Endothelial cell of umbilical vein (primary cell): ENCODE measurements at regions not wholly inside any gene's neighbourhood (a gene's known extent, or its start where the extent isn't known, plus 50 kb on each side); places are given as distances from the start of the nearest gene placed in this dataset.

Source experiments
- BruUV-seq: library from RNA; stranded (reverse); fragments of 400-500 nt; replicated peaks from 2 replicates; lab custom pipeline; 2021; lab: Mats Ljungman, UMichigan
- CTCF ChIA-PET: fragments of 300-600, 350-600 bp; sonication (Branson Sonifier 250); formaldehyde crosslinking; loops from one replicate; lab custom pipeline; 2021; ENCODE audit warnings: antibody characterized with exemption, inconsistent platforms; lab: Charles Lee
- POLR2A ChIA-PET: fragments of 300-600, 350-600 bp; sonication (Branson Sonifier 250); formaldehyde crosslinking; loops from one replicate; lab custom pipeline; 2021; ENCODE audit warnings: antibody characterized with exemption, inconsistent platforms; lab: Charles Lee
- DNase-seq: peaks from one replicate; pipeline ENCODE4 v3.0.0-alpha.2; 2011; ENCODE audit warnings: low read depth, low spot score
- FAIRE-seq: peaks from 2 replicates; lab custom pipeline; 2011; peaks lifted over from hg19 to GRCh38; lab: Jason Lieb, UNC
- H2AFZ ChIP-seq: 2 replicates; pipeline ENCODE4 v1.6.0; 2012; ENCODE audit warnings: low read depth, low read length, control low read depth, inconsistent platforms
- H3K27ac ChIP-seq: 2 replicates; pipeline ENCODE4 v1.5.1; 2011; ENCODE audit warnings: low read depth, mild to moderate bottlenecking, control low read depth, low read length, moderate library complexity; ENCODE audit not compliant: insufficient read depth
- H3K27me3 ChIP-seq, 2 experiments: 2 replicates each; pipeline versions ENCODE4 v1.6.0 to v1.6.1; 2011; ENCODE audit warnings: low read length in 2 of 2, mixed read lengths in 1 of 2; ENCODE audit not compliant: control insufficient read depth in 2 of 2, insufficient read depth in 2 of 2
- H3K36me3 ChIP-seq, 2 experiments: 2 replicates in 1 of 2; 3 replicates in 1 of 2; pipeline ENCODE4 v1.5.1; 2011; ENCODE audit warnings: low read length in 2 of 2, mild to moderate bottlenecking in 1 of 2, moderate library complexity in 1 of 2; ENCODE audit not compliant: control insufficient read depth in 2 of 2, insufficient read depth in 2 of 2; ENCODE audit errors: extremely low read depth in 1 of 2
- H3K4me1 ChIP-seq: 3 replicates; pipeline ENCODE4 v1.5.1; 2011; ENCODE audit warnings: mild to moderate bottlenecking, low read length; ENCODE audit not compliant: control insufficient read depth, insufficient read depth; ENCODE audit errors: extremely low read depth
- H3K4me2 ChIP-seq: 2 replicates; pipeline ENCODE4 v1.6.1; 2011; ENCODE audit warnings: low read length, control low read depth, mixed read lengths; ENCODE audit not compliant: insufficient read depth
- H3K4me3 ChIP-seq, 3 experiments: fragments of 200-600 bp in 1 of 3; sonication (generic), shearing (Covaris generic) in 1 of 3; replicated peaks in 1 of 3; 2 replicates each; pipeline ENCODE4 v1.5.1; 2011 to 2016; ENCODE audit warnings: control low read depth in 3 of 3, low read length in 3 of 3, mild to moderate bottlenecking in 2 of 3, inconsistent platforms in 1 of 3, low read depth in 1 of 3, moderate library complexity in 1 of 3; ENCODE audit not compliant: insufficient read depth in 1 of 3
- H3K79me2 ChIP-seq: 2 replicates; pipeline ENCODE4 v1.6.0; 2012; ENCODE audit warnings: low read length, inconsistent platforms; ENCODE audit not compliant: control insufficient read depth, insufficient read depth
- H3K9ac ChIP-seq: replicated peaks from 2 replicates; pipeline ENCODE3; 2011; ENCODE audit warnings: low read length, control low read depth; ENCODE audit not compliant: insufficient read depth; ENCODE audit errors: extremely low read depth
- H3K9me1 ChIP-seq: replicated peaks from 3 replicates; pipeline ENCODE4 v1.6.0; 2011; ENCODE audit warnings: mild to moderate bottlenecking, low read length; ENCODE audit not compliant: control insufficient read depth, insufficient read depth; ENCODE audit errors: extremely low read depth
- H3K9me3 ChIP-seq: replicated peaks from 2 replicates; pipeline ENCODE4 v1.5.1; 2012; ENCODE audit warnings: low read length, inconsistent platforms; ENCODE audit not compliant: control insufficient read depth, insufficient read depth
- H4K20me1 ChIP-seq: replicated peaks from 2 replicates; pipeline ENCODE3; 2011; ENCODE audit warnings: mild to moderate bottlenecking, low read length; ENCODE audit not compliant: control insufficient read depth, insufficient read depth; ENCODE audit errors: extremely low read depth
- CTCF ChIP-seq, 2 donors: IDR thresholded peaks; 1 replicate in 1 of 2; 2 replicates in 1 of 2; pipeline ENCODE4 v1.5.1; 2011; ENCODE audit warnings: low read length in 2 of 2, mild to moderate bottlenecking in 2 of 2, moderate library complexity in 2 of 2, control low read depth in 1 of 2, inconsistent platforms in 1 of 2, low read depth in 1 of 2; ENCODE audit not compliant: insufficient read depth in 1 of 2; ENCODE audit errors: extremely low read depth in 1 of 2
- EZH2 ChIP-seq: IDR thresholded peaks from 2 replicates; pipeline ENCODE4 v1.6.1; 2012; ENCODE audit warnings: borderline replicate concordance, low read depth, mild to moderate bottlenecking, moderate library complexity, low read length, inconsistent platforms; ENCODE audit not compliant: severe bottlenecking
- FOS ChIP-seq: IDR thresholded peaks from 2 replicates; pipeline ENCODE4 v1.6.1; 2011; ENCODE audit warnings: mild to moderate bottlenecking, low read length, moderate library complexity, borderline replicate concordance; ENCODE audit not compliant: insufficient read depth
- GATA2 ChIP-seq: IDR thresholded peaks from 2 replicates; pipeline ENCODE4 v1.7.0; 2011; ENCODE audit warnings: low read depth, mild to moderate bottlenecking, moderate library complexity, mixed read lengths, low read length; ENCODE audit not compliant: insufficient read length, insufficient read depth
- JUN ChIP-seq: IDR thresholded peaks from 2 replicates; pipeline ENCODE4 v1.6.1; 2011; ENCODE audit warnings: borderline replicate concordance, low read depth; ENCODE audit not compliant: insufficient read length, insufficient read depth
- MAX ChIP-seq: IDR thresholded peaks from 2 replicates; pipeline ENCODE4 v1.6.1; 2011; ENCODE audit not compliant: insufficient read depth, insufficient read length
- MYC ChIP-seq: IDR thresholded peaks from one replicate; pipeline ENCODE4 v1.6.1; 2011; ENCODE audit warnings: mild to moderate bottlenecking, low read depth, low read length
- POLR2A ChIP-seq: IDR thresholded peaks from 2 replicates; pipeline ENCODE4 v1.6.1; 2012; ENCODE audit warnings: low read depth, mild to moderate bottlenecking, control low read depth, low read length
- POLR2AphosphoS5 ChIP-seq: IDR thresholded peaks from 2 replicates; pipeline ENCODE4 v1.6.1; 2012; ENCODE audit warnings: low read depth, mild to moderate bottlenecking, control low read depth, low read length, moderate library complexity; ENCODE audit not compliant: insufficient read depth
- dilution Hi-C: fragments of 300-500 bp; cut with MboI; formaldehyde crosslinking; loops from one replicate; pipeline ENCODE4 v1.15.0; 2019; ENCODE audit warnings: low sequenced_read_pairs; ENCODE audit not compliant: extremely low pct_ligation_motif_present
- intact Hi-C: fragments of 100-400 bp; cut with micrococcal nuclease; formaldehyde crosslinking; loops from one replicate; pipeline ENCODE4 v1.10.0; 2022

GRCh38 chr19:31461814-31462539, 112.7 kb upstream of the TSHZ3 start:
- POLR2A ChIA-PET = no interaction called here
- no peak overlapping the region for H3K9ac ChIP-seq
- no TSS peak for BruUV-seq
- peaks cover 2% of the 10 kb centered on the region for H3K9me3 ChIP-seq
- no peaks in the 10 kb centered on the region for H3K79me2 ChIP-seq
- no peak for TF ChIP-seq MAX
- no peak for TF ChIP-seq POLR2AphosphoS5
- no peak for TF ChIP-seq MYC
- no peak for TF ChIP-seq POLR2A
- TF ChIP-seq JUN = no peak
- no peak for TF ChIP-seq EZH2
- no peak for TF ChIP-seq CTCF (IDR thresholded peaks at IDR 0.05; ENCODE audit: extremely low read depth in 1 of 2, insufficient read depth in 1 of 2, low read depth in 1 of 2, low read length in 2 of 2)
- no peak for TF ChIP-seq GATA2
- TF ChIP-seq FOS = no peak
- no peaks in the 10 kb centered on the region for H3K27me3 ChIP-seq
- H2AFZ ChIP-seq = no peak overlapping the region
- dilution Hi-C loops (no loop called here), intact Hi-C loops (no loop called here)
- H4K20me1 ChIP-seq = no peaks in the 10 kb centered on the region
- FAIRE-seq (no peak), DNase-seq (no peak)
- H3K36me3 ChIP-seq = no peaks in the 10 kb centered on the region
- H3K4me2 ChIP-seq = no peak overlapping the region
- no peaks in the 10 kb centered on the region for H3K9me1 ChIP-seq
- no peak overlapping the region for H3K27ac ChIP-seq
- no peaks in the 10 kb centered on the region for H3K4me1 ChIP-seq
- H3K4me3 ChIP-seq = no peak overlapping the region
- CTCF ChIA-PET = no interaction called here
